ENCODE measurements at regions not wholly inside any gene's neighbourhood (a gene's known extent, or its start where the extent isn't known, plus 50 kb on each side); places are given as distances from the start of the nearest gene placed in this dataset.

DNA sequence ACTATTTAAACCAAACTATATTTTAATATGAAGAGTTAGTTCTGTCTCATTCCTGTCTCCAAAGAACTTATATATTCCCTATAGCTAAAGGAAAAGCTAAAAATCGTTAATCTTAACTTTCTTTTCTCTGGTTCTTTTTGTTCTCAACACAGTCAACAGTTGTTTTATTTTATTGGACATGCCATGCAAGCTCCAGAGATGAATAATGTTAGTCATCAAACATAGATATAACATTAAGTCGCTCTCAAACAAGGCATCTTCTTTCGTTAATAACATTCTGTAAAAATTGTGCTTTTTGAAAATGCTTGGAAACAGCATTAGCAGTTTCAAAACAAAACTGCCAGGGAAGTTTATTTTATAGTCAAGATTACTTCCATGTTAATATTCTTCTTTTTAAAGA lies 117.9 kb upstream of the GPM6A start:
- TF ChIP-seq, protein P1, sequence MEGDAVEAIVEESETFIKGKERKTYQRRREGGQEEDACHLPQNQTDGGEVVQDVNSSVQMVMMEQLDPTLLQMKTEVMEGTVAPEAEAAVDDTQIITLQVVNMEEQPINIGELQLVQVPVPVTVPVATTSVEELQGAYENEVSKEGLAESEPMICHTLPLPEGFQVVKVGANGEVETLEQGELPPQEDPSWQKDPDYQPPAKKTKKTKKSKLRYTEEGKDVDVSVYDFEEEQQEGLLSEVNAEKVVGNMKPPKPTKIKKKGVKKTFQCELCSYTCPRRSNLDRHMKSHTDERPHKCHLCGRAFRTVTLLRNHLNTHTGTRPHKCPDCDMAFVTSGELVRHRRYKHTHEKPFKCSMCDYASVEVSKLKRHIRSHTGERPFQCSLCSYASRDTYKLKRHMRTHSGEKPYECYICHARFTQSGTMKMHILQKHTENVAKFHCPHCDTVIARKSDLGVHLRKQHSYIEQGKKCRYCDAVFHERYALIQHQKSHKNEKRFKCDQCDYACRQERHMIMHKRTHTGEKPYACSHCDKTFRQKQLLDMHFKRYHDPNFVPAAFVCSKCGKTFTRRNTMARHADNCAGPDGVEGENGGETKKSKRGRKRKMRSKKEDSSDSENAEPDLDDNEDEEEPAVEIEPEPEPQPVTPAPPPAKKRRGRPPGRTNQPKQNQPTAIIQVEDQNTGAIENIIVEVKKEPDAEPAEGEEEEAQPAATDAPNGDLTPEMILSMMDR (IDR thresholded peaks at IDR 0.05; ENCODE audit: insufficient read depth, missing control alignments) = no peak
- DNase-seq (ENCODE audit: insufficient read length, low spot score) (no peak), FAIRE-seq (no peak)

DNA sequence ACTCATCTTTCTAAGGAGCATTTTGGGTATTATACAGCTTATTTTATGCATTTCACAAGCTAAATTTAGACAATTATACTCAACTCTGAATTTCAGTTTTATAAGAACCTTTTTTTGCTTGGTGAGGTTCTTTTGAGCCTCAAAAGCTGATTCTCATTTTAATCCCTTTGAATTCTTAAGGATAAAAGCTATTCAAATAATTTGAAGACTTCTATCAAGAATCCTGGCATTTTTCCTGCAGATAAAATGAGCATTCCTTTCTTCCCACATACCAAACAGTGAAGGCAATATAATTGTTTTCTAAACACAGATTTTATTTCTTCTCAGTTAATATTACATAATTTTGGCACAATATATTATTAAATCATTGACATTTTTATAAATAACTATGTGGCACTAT lies 118.4 kb upstream of the GPM6A start:
- FAIRE-seq (no peak), DNase-seq (ENCODE audit: insufficient read length, low spot score) (no peak)
- TF ChIP-seq, protein P1 (IDR thresholded peaks at IDR 0.05; ENCODE audit: insufficient read depth, missing control alignments) = no peak

DNA sequence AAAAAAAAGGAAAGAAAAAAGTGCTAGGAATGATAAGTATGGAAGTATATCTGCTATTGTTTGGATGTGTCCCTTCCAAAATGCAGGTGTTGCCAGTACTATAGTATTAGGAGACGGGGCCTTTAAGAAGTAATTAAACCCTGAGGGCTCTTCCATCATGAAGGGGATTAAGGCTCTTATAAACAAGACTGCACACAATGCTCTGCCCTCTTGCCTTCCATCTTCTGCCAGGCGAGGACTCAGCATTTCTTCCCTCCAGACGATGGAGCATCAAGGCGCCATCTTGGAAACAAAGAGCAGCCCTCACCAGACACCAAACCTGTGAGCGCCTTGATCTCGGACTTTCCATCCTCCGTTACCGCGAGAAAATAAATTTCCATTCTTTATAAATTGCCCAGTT lies 120.1 kb upstream of the GPM6A start:
- FAIRE-seq (no peak), DNase-seq (ENCODE audit: insufficient read length, low spot score) (no peak)
- TF ChIP-seq, protein P1 (IDR thresholded peaks at IDR 0.05; ENCODE audit: insufficient read depth, missing control alignments) = no peak

DNA sequence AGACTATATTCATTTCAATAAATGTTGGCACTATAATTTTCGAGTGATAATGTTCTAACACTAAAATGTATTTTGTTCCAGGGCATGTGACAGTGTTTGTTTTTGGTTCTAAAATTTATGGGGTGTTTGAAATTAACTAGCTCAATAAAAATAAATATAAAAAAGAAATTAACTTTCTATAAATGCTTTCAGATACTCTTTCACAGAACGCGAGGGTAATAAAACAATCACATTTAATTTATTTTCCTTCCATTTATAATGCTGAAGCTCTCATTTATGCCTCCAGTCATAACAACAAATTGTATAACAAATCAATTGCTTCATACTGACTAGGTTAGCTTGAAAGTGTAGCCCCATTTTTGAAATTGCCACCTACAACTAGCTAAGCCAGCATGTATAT lies 122.4 kb upstream of the GPM6A start:
- TF ChIP-seq, protein P1 (IDR thresholded peaks at IDR 0.05; ENCODE audit: insufficient read depth, missing control alignments) = no peak
- DNase-seq (ENCODE audit: insufficient read length, low spot score) (no peak), FAIRE-seq (no peak)

DNA sequence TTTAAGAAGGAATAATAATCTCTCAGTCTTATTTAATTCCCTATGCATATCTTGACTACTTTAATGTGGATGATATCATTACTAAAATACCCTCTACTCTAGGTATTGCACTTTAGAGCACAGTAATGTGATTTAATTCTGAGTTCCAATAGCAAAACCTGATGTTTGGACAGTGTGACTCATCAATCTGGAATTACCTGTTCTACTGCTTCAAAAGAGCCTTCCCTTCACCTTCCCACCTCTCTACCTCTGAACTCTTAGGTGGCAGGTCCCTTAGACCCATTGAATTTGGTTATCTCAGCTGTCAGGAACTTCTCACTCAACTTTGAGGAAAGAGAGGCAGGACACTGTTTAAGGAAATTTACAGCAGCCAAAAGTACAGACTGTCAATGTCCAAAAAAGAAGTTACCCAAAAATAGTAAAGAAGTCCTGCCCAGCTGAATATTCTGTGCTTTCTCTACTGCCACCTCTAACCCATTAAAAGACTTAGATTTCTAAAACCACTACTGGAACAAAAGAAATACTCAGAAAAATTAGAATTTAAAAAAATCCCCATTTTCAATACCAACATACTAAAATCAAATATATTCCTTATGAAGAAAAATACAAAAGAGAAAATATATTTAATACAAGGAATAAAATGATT lies 123.1 kb upstream of the GPM6A start:
- TF ChIP-seq, protein P1 (IDR thresholded peaks at IDR 0.05; ENCODE audit: insufficient read depth, missing control alignments) = no peak
- FAIRE-seq (no peak), DNase-seq (ENCODE audit: insufficient read length, low spot score) (no peak)

DNA sequence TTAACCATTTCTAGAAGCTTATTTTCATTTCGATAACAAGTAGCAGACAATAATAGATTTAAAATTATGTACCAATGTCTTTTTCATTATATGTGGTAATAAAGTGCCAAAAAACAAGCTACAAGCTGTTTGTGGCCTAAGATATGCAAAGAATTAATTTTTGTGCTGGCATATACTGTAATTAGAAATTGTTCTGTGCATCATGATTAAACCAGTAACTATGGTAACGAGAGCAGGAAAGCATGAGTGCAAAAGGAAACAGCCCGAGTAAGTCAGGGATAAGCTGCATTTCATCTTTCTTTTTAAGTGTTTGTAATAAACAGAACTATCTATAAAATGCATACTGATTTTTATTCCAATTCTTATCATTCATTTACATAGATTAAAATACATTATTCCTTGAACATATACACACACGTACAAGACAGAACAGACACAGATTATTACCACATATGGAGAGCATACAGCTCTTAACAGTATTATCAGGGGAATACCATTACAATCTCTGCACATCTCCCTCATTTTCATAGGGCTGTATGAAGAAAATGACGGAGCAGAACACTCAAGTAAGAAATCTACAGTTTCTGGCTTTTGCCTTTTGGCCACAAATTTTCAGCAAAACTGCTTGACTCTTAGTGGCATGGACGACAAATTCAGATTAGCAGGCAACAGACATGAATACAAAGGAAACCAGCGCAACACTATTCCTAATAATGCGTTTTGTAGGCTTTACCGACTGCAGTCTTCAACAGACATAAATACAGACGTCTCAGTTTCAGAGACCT lies 121.3 kb upstream of the WDR17 start:
- no peak for FAIRE-seq

More for the DNA sequence above, 121.3 kb upstream of the WDR17 start:
- DNase-seq (ENCODE audit: insufficient read length, low spot score) = no peak
- TF ChIP-seq, protein P1 (IDR thresholded peaks at IDR 0.05; ENCODE audit: insufficient read depth, missing control alignments) = no peak
